CD8-positive, alpha-beta memory T cell (primary cell): ENCODE measurements at regions not wholly inside any gene's neighbourhood (a gene's known extent, or its start where the extent isn't known, plus 50 kb on each side); places are given as distances from the start of the nearest gene placed in this dataset.

Experiments used
- CTCF ChIA-PET: fragments of 350-600 bp; sonication (Branson Sonifier 250); formaldehyde crosslinking; loops from one replicate; lab custom pipeline; 2021; ENCODE audit warnings: antibody characterized with exemption; lab: Charles Lee
- POLR2A ChIA-PET: fragments of 350-600 bp; sonication (Branson Sonifier 250); formaldehyde crosslinking; loops from one replicate; lab custom pipeline; 2021; ENCODE audit warnings: antibody characterized with exemption; lab: Charles Lee
- DNase-seq, 5 donors: peaks; one replicate each; pipeline versions ENCODE4 v3.0.0 to v3.0.0-alpha.2; 2020 to 2022; ENCODE audit warnings: mixed read lengths in 1 of 5
- H3K27ac ChIP-seq: one replicate; pipeline ENCODE4 v1.7.0; 2013; ENCODE audit warnings: low read depth, mild to moderate bottlenecking, low read length, moderate library complexity
- H3K27me3 ChIP-seq: 2 replicates; pipeline ENCODE4 v1.7.0; 2013; ENCODE audit warnings: low read length, mild to moderate bottlenecking; ENCODE audit not compliant: insufficient read depth, poor library complexity, severe bottlenecking
- H3K36me3 ChIP-seq: 2 replicates; pipeline ENCODE4 v1.7.0; 2013; ENCODE audit warnings: mild to moderate bottlenecking, low read length, moderate library complexity; ENCODE audit not compliant: insufficient read depth
- H3K4me1 ChIP-seq: 2 replicates; pipeline ENCODE4 v1.7.0; 2013; ENCODE audit warnings: mild to moderate bottlenecking, low read length, moderate library complexity; ENCODE audit not compliant: insufficient read depth
- H3K4me3 ChIP-seq: 2 replicates; pipeline ENCODE4 v1.7.0; 2013; ENCODE audit warnings: mild to moderate bottlenecking, low read length
- H3K9me3 ChIP-seq: 2 replicates; pipeline ENCODE4 v1.7.0; 2013; ENCODE audit warnings: mild to moderate bottlenecking, low read length
- H3K27ac Mint-ChIP-seq, 8 donors: one replicate each; pipeline ENCODE4 v1.8.0; 2020 to 2021; ENCODE audit warnings: mixed read lengths in 8 of 8, mild to moderate bottlenecking in 6 of 8, inconsistent platforms in 3 of 8, moderate library complexity in 3 of 8
- H3K27me3 Mint-ChIP-seq, 2 donors: one replicate each; pipeline ENCODE4 v1.8.0; 2020 to 2021; ENCODE audit warnings: mixed read lengths in 2 of 2, mild to moderate bottlenecking in 1 of 2, moderate library complexity in 1 of 2
- H3K36me3 Mint-ChIP-seq, 3 donors: one replicate each; pipeline ENCODE4 v1.8.0; 2020 to 2021; ENCODE audit warnings: mixed read lengths in 3 of 3, inconsistent platforms in 1 of 3, mild to moderate bottlenecking in 1 of 3
- H3K4me1 Mint-ChIP-seq, 3 donors: one replicate each; pipeline ENCODE4 v1.8.0; 2020 to 2021; ENCODE audit warnings: mixed read lengths in 3 of 3, inconsistent platforms in 1 of 3, mild to moderate bottlenecking in 1 of 3
- H3K4me3 Mint-ChIP-seq, 7 donors: one replicate each; pipeline ENCODE4 v1.8.0; 2020 to 2021; ENCODE audit warnings: mixed read lengths in 7 of 7, mild to moderate bottlenecking in 6 of 7, moderate library complexity in 4 of 7, inconsistent platforms in 2 of 7
- H3K9me3 Mint-ChIP-seq, 5 donors: one replicate each; pipeline ENCODE4 v1.8.0; 2020 to 2022; ENCODE audit warnings: mixed read lengths in 5 of 5, mild to moderate bottlenecking in 3 of 5, moderate library complexity in 2 of 5, inconsistent platforms in 1 of 5

- Histone ChIP-seq H3K27ac (no peak overlapping the region), H3K9me3 (no peaks in the 10 kb centered on the region), H3K27me3 (no peaks in the 10 kb centered on the region), H3K36me3 (no peaks in the 10 kb centered on the region), H3K4me3 (no peak overlapping the region), H3K4me1 (no peaks in the 10 kb centered on the region)
- no peak for DNase-seq
- H3K9me3 Mint-ChIP-seq: no peaks in the 10 kb centered on the region
- POLR2A ChIA-PET: no interaction called here
- H3K27ac Mint-ChIP-seq: no peak overlapping the region
- no peaks in the 10 kb centered on the region for H3K4me1 Mint-ChIP-seq
- no peaks in the 10 kb centered on the region for H3K36me3 Mint-ChIP-seq
- CTCF ChIA-PET: no interaction called here
- no peak overlapping the region for H3K4me3 Mint-ChIP-seq
- no peaks in the 10 kb centered on the region for H3K27me3 Mint-ChIP-seq
These were observed 215.7 kb upstream of the NEIL3 start for GRCh38 chr4:177093964-177094363.

GRCh38 chr4:177097291-177097690, 212.4 kb upstream of the NEIL3 start:
- H3K27ac Mint-ChIP-seq: no peak overlapping the region
- no peaks in the 10 kb centered on the region for H3K36me3 ChIP-seq
- no peak overlapping the region for H3K4me3 ChIP-seq
- ChIA-PET POLR2A (no interaction called here), CTCF (no interaction called here)
- no peak overlapping the region for H3K4me3 Mint-ChIP-seq
- H3K4me1 ChIP-seq: no peaks in the 10 kb centered on the region
- no peaks in the 10 kb centered on the region for H3K36me3 Mint-ChIP-seq
- H3K27me3 ChIP-seq: no peaks in the 10 kb centered on the region
- DNase-seq: no peak
- H3K4me1 Mint-ChIP-seq: no peaks in the 10 kb centered on the region
- H3K27me3 Mint-ChIP-seq: no peaks in the 10 kb centered on the region
- no peak overlapping the region for H3K27ac ChIP-seq
- no peaks in the 10 kb centered on the region for H3K9me3 Mint-ChIP-seq
- H3K9me3 ChIP-seq: no peaks in the 10 kb centered on the region

- no peak for DNase-seq
- CTCF ChIA-PET: no interaction called here
- Mint-ChIP-seq H3K36me3 (no peaks in the 10 kb centered on the region), H3K4me1 (no peaks in the 10 kb centered on the region), H3K27me3 (no peaks in the 10 kb centered on the region), H3K9me3 (no peaks in the 10 kb centered on the region), H3K27ac (no peak overlapping the region), H3K4me3 (no peak overlapping the region)
- Histone ChIP-seq H3K27me3 (no peaks in the 10 kb centered on the region), H3K27ac (no peak overlapping the region), H3K4me1 (no peaks in the 10 kb centered on the region), H3K4me3 (no peak overlapping the region), H3K9me3 (no peaks in the 10 kb centered on the region), H3K36me3 (no peaks in the 10 kb centered on the region)
- POLR2A ChIA-PET: no interaction called here
These were observed 210.5 kb upstream of the NEIL3 start for GRCh38 chr4:177099211-177099610.

GRCh38 chr4:177100307-177100706, 209.4 kb upstream of the NEIL3 start:
- ChIA-PET CTCF (no interaction called here), POLR2A (no interaction called here)
- Histone ChIP-seq H3K9me3 (no peaks in the 10 kb centered on the region), H3K4me3 (no peak overlapping the region), H3K36me3 (no peaks in the 10 kb centered on the region), H3K27me3 (no peaks in the 10 kb centered on the region), H3K4me1 (no peaks in the 10 kb centered on the region), H3K27ac (no peak overlapping the region)
- H3K27me3 Mint-ChIP-seq: no peaks in the 10 kb centered on the region
- no peak overlapping the region for H3K4me3 Mint-ChIP-seq
- no peaks in the 10 kb centered on the region for H3K4me1 Mint-ChIP-seq
- H3K36me3 Mint-ChIP-seq: no peaks in the 10 kb centered on the region
- H3K27ac Mint-ChIP-seq: no peak overlapping the region
- no peak for DNase-seq
- H3K9me3 Mint-ChIP-seq: no peaks in the 10 kb centered on the region

GRCh38 chr4:177103619-177104018, 206.1 kb upstream of the NEIL3 start:
- Histone ChIP-seq H3K27ac (no peak overlapping the region), H3K4me3 (no peak overlapping the region), H3K9me3 (no peaks in the 10 kb centered on the region), H3K36me3 (no peaks in the 10 kb centered on the region), H3K27me3 (no peaks in the 10 kb centered on the region), H3K4me1 (no peaks in the 10 kb centered on the region)
- POLR2A ChIA-PET: no interaction called here
- Mint-ChIP-seq H3K36me3 (no peaks in the 10 kb centered on the region), H3K27me3 (no peaks in the 10 kb centered on the region), H3K9me3 (no peaks in the 10 kb centered on the region), H3K27ac (no peak overlapping the region), H3K4me3 (no peak overlapping the region), H3K4me1 (no peaks in the 10 kb centered on the region)
- DNase-seq: no peak
- CTCF ChIA-PET: interaction anchor here (1.0 kb wide), 1 partner anchor 11 kb away, joined by 3 read pairs; no protein-coding TSS in a partner anchor

GRCh38 chr4:177105536-177105935, 204.1 kb upstream of the NEIL3 start:
- Histone ChIP-seq H3K9me3 (no peaks in the 10 kb centered on the region), H3K4me3 (no peak overlapping the region), H3K4me1 (no peaks in the 10 kb centered on the region), H3K27ac (no peak overlapping the region), H3K27me3 (no peaks in the 10 kb centered on the region), H3K36me3 (no peaks in the 10 kb centered on the region)
- DNase-seq: no peak
- ChIA-PET POLR2A (no interaction called here), CTCF (no interaction called here)
- no peaks in the 10 kb centered on the region for H3K4me1 Mint-ChIP-seq
- no peaks in the 10 kb centered on the region for H3K27me3 Mint-ChIP-seq
- H3K36me3 Mint-ChIP-seq: no peaks in the 10 kb centered on the region
- no peaks in the 10 kb centered on the region for H3K9me3 Mint-ChIP-seq
- no peak overlapping the region for H3K4me3 Mint-ChIP-seq
- H3K27ac Mint-ChIP-seq: no peak overlapping the region

GRCh38 chr4:177107288-177107921, 202.3 kb upstream of the NEIL3 start:
- Histone ChIP-seq H3K4me1 (no peaks in the 10 kb centered on the region), H3K9me3 (no peaks in the 10 kb centered on the region), H3K27me3 (no peaks in the 10 kb centered on the region), H3K36me3 (no peaks in the 10 kb centered on the region), H3K27ac (no peak overlapping the region), H3K4me3 (no peak overlapping the region)
- no peak for DNase-seq
- Mint-ChIP-seq H3K27me3 (no peaks in the 10 kb centered on the region), H3K9me3 (peaks cover 0 to 3% (median 1%) of the 10 kb centered on the region in 5 donors), H3K36me3 (no peaks in the 10 kb centered on the region), H3K4me1 (no peaks in the 10 kb centered on the region), H3K27ac (no peak overlapping the region), H3K4me3 (no peak overlapping the region)
- ChIA-PET CTCF (no interaction called here), POLR2A (no interaction called here)

GRCh38 chr4:177108708-177109107, 201.0 kb upstream of the NEIL3 start:
- Histone ChIP-seq H3K4me3 (no peak overlapping the region), H3K36me3 (no peaks in the 10 kb centered on the region), H3K27ac (no peak overlapping the region), H3K27me3 (no peaks in the 10 kb centered on the region), H3K9me3 (no peaks in the 10 kb centered on the region), H3K4me1 (no peaks in the 10 kb centered on the region)
- Mint-ChIP-seq H3K36me3 (no peaks in the 10 kb centered on the region), H3K4me3 (no peak overlapping the region), H3K4me1 (no peaks in the 10 kb centered on the region), H3K27me3 (no peaks in the 10 kb centered on the region), H3K27ac (no peak overlapping the region), H3K9me3 (peaks cover 0 to 6% (median 5%) of the 10 kb centered on the region in 5 donors)
- ChIA-PET CTCF (no interaction called here), POLR2A (no interaction called here)
- DNase-seq: no peak
